HG03342 (cell line): ENCODE measurements at regions not wholly inside any gene's neighbourhood (a gene's known extent, or its start where the extent isn't known, plus 50 kb on each side); places are given as distances from the start of the nearest gene placed in this dataset.

Source experiments
- ATAC-seq: cut with Tn5 transposase; IDR thresholded peaks from one replicate; pipeline ENCODE4 v1.9.1; 2021; ENCODE audit warnings: mild to moderate bottlenecking, moderate library complexity; ENCODE audit not compliant: unreplicated experiment

- no peak for ATAC-seq
Measured at GRCh38 chr6:114595186-114595585, 252.4 kb upstream of the HS3ST5 start.

GRCh38 chr6:114592506-114592905 lies 249.7 kb upstream of the HS3ST5 start:
- ATAC-seq = no peak

- ATAC-seq = no peak
Measured at GRCh38 chr6:114588726-114589125, 245.9 kb upstream of the HS3ST5 start.

GRCh38 chr6:114586298-114586697 lies 243.5 kb upstream of the HS3ST5 start:
- no peak for ATAC-seq

GRCh38 chr6:114581293-114581692 lies 238.5 kb upstream of the HS3ST5 start:
- ATAC-seq = no peak

GRCh38 chr6:114580882-114581281 lies 238.1 kb upstream of the HS3ST5 start:
- ATAC-seq = no peak

- no peak for ATAC-seq
Measured at GRCh38 chr6:114579486-114579885, 236.7 kb upstream of the HS3ST5 start.

- ATAC-seq = no peak
Measured at GRCh38 chr6:114577109-114577508, 234.3 kb upstream of the HS3ST5 start.

GRCh38 chr6:114576330-114576729 lies 233.5 kb upstream of the HS3ST5 start:
- no peak for ATAC-seq

- no peak for ATAC-seq
Measured at GRCh38 chr6:114569669-114570068, 226.8 kb upstream of the HS3ST5 start.

- no peak for ATAC-seq
Measured at GRCh38 chr6:114564302-114564933, 221.6 kb upstream of the HS3ST5 start.

- ATAC-seq = no peak
Measured at GRCh38 chr6:114559419-114559818, 216.6 kb upstream of the HS3ST5 start.

- no peak for ATAC-seq
Measured at GRCh38 chr6:114558153-114558552, 215.3 kb upstream of the HS3ST5 start.

- no peak for ATAC-seq
Measured at GRCh38 chr6:114556846-114557488, 214.1 kb upstream of the HS3ST5 start.

- ATAC-seq = no peak
Measured at GRCh38 chr6:114550316-114550715, 207.5 kb upstream of the HS3ST5 start.

- ATAC-seq = no peak
Measured at GRCh38 chr6:114543696-114544095, 200.9 kb upstream of the HS3ST5 start.

- ATAC-seq = no peak
Measured at GRCh38 chr6:114541794-114542193, 199.0 kb upstream of the HS3ST5 start.

- ATAC-seq = no peak
Measured at GRCh38 chr6:114537977-114538376, 195.2 kb upstream of the HS3ST5 start.

GRCh38 chr6:114534813-114535212 lies 192.0 kb upstream of the HS3ST5 start:
- ATAC-seq = no peak

- no peak for ATAC-seq
Measured at GRCh38 chr6:114524081-114524480, 181.3 kb upstream of the HS3ST5 start.

- no peak for ATAC-seq
Measured at GRCh38 chr6:114523508-114523907, 180.7 kb upstream of the HS3ST5 start.

GRCh38 chr6:114521926-114522325 lies 179.1 kb upstream of the HS3ST5 start:
- no peak for ATAC-seq

- ATAC-seq = no peak
Measured at GRCh38 chr6:114520976-114521375, 178.2 kb upstream of the HS3ST5 start.
